ENCODE measurements at regions not wholly inside any gene's neighbourhood (a gene's known extent, or its start where the extent isn't known, plus 50 kb on each side); places are given as distances from the start of the nearest gene placed in this dataset.

- POLR2A ChIA-PET = no interaction called here
- H3K27ac ChIP-seq (ENCODE audit: extremely low read depth, low read depth, low read length) = no peak overlapping the region; the same call in 1 of the 2 replicates
- CTCF ChIA-PET = interaction anchor here (0.6 to 3.8 kb wide), 12 partner anchors 9 to 568 kb away, joined by 3 to 13 read pairs (median 3); no protein-coding TSS in a partner anchor
- TF ChIP-seq ZNF19 (tag by site-specific recombination; IDR thresholded peaks at IDR 0.05; ENCODE audit: low read depth) = no peak
- no peak for TF ChIP-seq ZNF560 (tag by site-specific recombination; IDR thresholded peaks at IDR 0.05; ENCODE audit: borderline replicate concordance)
- TF ChIP-seq ZNF416 (tag by site-specific recombination; IDR thresholded peaks at IDR 0.05) = no peak
- no peak for TF ChIP-seq ZNF514 (tag by site-specific recombination; IDR thresholded peaks at IDR 0.05)
- TF ChIP-seq ZSCAN18 (tag by site-specific recombination; IDR thresholded peaks at IDR 0.05) = no peak
- peak; percentile 90 for TF ChIP-seq ZNF561 (tag by site-specific recombination; IDR thresholded peaks at IDR 0.05; ENCODE audit: borderline replicate concordance)
- no peak for TF ChIP-seq ZNF580 (tag by site-specific recombination; IDR thresholded peaks at IDR 0.05)
- peak; percentile 38 for TF ChIP-seq ZIC2 (tag by site-specific recombination; IDR thresholded peaks at IDR 0.05)
- 0 out of 2 replicates have a peak, but pooled peaks have one; percentile 17 for TF ChIP-seq PRDM1 (tag by site-specific recombination; IDR thresholded peaks at IDR 0.05)
- no peak for TF ChIP-seq ZNF501 (tag by site-specific recombination; IDR thresholded peaks at IDR 0.05)
- no peak for TF ChIP-seq HOXC10 (CRISPR knock-in tag; IDR thresholded peaks at IDR 0.05)
- 0 out of 2 replicates have a peak, but pooled peaks have one; percentile 36 for TF ChIP-seq ZNF692 (tag by site-specific recombination; IDR thresholded peaks at IDR 0.05)
- no peak for TF ChIP-seq TCF7L2 (IDR thresholded peaks at IDR 0.05; ENCODE audit: borderline replicate concordance, low read depth, low read length)
- no peak for TF ChIP-seq HOXA7 (CRISPR knock-in tag; IDR thresholded peaks at IDR 0.05; ENCODE audit: borderline replicate concordance)
- TF ChIP-seq ZBTB26 (tag by site-specific recombination; optimal IDR thresholded peaks at IDR 0.05) = peak; percentile 65
- TF ChIP-seq SCRT1 (tag by site-specific recombination; IDR thresholded peaks at IDR 0.05; ENCODE audit: borderline replicate concordance) = no peak
- peak; percentile 84 for TF ChIP-seq ZNF335 (tag by site-specific recombination; conservative IDR thresholded peaks at IDR 0.05)
- 0 out of 2 replicates have a peak, but pooled peaks have one; percentile 21 for TF ChIP-seq ZSCAN30 (tag by site-specific recombination; IDR thresholded peaks at IDR 0.05)
- TF ChIP-seq ZNF423 (tag by site-specific recombination; IDR thresholded peaks at IDR 0.05) = no peak
- TF ChIP-seq ZNF544 (tag by site-specific recombination; IDR thresholded peaks at IDR 0.05) = no peak
- peak; percentile 43; the same call in 1 of the 2 replicates for TF ChIP-seq GLIS2 (tag by site-specific recombination; IDR thresholded peaks at IDR 0.05)
- TF ChIP-seq REST (tag by site-specific recombination; IDR thresholded peaks at IDR 0.05) = no peak
- no peak for TF ChIP-seq ZBTB48 (tag by site-specific recombination; IDR thresholded peaks at IDR 0.05)
- TF ChIP-seq BCL11B (tag by site-specific recombination; IDR thresholded peaks at IDR 0.05; ENCODE audit: low read depth) = no peak
- TF ChIP-seq ZNF510 (tag by site-specific recombination; IDR thresholded peaks at IDR 0.05; ENCODE audit: insufficient replicate concordance) = no peak
- no peak for TF ChIP-seq GFI1B (tag by site-specific recombination; IDR thresholded peaks at IDR 0.05)
- TF ChIP-seq BCL11A (tag by site-specific recombination; IDR thresholded peaks at IDR 0.05; ENCODE audit: low read depth) = no peak
- no peak for TF ChIP-seq ZNF133 (tag by site-specific recombination; IDR thresholded peaks at IDR 0.05)
- no peak; the same call in 1 of the 2 replicates for TF ChIP-seq ZBTB20 (tag by site-specific recombination; IDR thresholded peaks at IDR 0.05)
- TF ChIP-seq ZNF791 (tag by site-specific recombination; IDR thresholded peaks at IDR 0.05) = no peak
- TF ChIP-seq ZNF596 (tag by site-specific recombination; IDR thresholded peaks at IDR 0.05) = peak; percentile 80
- peak; percentile 76; the same call in 1 of the 2 replicates for TF ChIP-seq ZNF660 (tag by site-specific recombination; IDR thresholded peaks at IDR 0.05)
Observed at GRCh38 chr12:77324763-77325468, 259.5 kb upstream of the E2F7 start.

More at GRCh38 chr12:77324763-77325468, 259.5 kb upstream of the E2F7 start:
- no peaks in the 10 kb centered on the region for H3K9me3 ChIP-seq (ENCODE audit: control insufficient read depth, insufficient read depth, low read depth, low read length)
- no peaks in the 10 kb centered on the region for H3K4me1 ChIP-seq (ENCODE audit: control insufficient read depth, insufficient read depth, low read length)
- peak overlapping the region; percentile 56 for H3K4me3 ChIP-seq (ENCODE audit: low read depth, low read length)
- H3K36me3 ChIP-seq (ENCODE audit: control insufficient read depth in 2 of 2, insufficient read depth in 1 of 2, low read length in 2 of 2) = no peaks in the 10 kb centered on the region

All from HEK293 (cell line).